ENCODE measurements at regions not wholly inside any gene's neighbourhood (a gene's known extent, or its start where the extent isn't known, plus 50 kb on each side); places are given as distances from the start of the nearest gene placed in this dataset.

DNA sequence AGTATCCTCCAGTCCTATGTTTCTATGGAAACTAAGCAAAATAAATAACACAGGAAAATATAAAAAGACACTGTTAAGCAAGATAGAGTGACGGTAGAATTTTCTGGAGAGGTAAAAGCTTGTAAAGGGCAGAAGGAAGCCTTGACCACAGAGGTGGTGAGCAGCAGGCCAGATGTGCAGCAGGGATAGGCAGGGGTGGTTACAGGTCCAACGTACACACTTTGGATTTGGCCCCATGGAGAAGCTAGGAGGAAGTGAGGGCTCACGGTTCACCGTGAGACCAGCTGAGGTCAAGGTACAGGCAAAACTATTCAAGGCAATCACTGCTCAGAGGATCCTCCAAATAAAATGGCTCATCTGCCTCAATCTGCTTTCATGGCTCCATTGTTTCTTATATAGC lies 242.8 kb downstream of the B3GLCT start:
- no peak for FAIRE-seq

DNA sequence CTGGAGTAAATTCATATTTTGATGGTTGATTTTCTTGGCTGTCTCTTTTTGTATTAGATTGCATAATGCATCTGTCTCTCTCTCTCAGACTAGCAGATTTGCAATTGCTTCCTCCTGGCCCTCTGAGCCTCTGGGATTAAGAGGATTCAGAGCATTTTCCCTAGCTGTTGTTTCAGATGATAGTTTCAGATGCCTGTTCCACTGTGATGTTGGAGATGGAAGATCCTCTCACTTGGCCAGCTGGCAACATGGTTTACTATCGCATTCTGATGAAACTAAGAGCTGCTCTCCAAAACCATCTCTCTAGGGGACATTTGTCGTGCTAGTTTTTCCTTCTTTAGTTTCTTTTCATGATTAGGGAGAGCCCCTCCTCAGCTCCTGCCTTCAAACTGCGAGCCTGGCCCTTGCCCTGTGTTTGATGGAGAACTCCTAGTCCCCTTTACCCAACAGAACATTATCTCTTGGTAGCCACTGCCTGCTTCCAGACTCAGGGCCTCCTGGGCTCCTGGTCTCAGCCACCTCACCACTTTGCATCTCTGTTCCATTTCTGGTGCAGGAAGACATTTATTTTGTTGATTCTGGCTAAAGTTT lies 244.6 kb downstream of the B3GLCT start:
- no peak for FAIRE-seq

GRCh38 chr13:31452525-31452924 lies 252.8 kb downstream of the B3GLCT start:
- FAIRE-seq: no peak

DNA sequence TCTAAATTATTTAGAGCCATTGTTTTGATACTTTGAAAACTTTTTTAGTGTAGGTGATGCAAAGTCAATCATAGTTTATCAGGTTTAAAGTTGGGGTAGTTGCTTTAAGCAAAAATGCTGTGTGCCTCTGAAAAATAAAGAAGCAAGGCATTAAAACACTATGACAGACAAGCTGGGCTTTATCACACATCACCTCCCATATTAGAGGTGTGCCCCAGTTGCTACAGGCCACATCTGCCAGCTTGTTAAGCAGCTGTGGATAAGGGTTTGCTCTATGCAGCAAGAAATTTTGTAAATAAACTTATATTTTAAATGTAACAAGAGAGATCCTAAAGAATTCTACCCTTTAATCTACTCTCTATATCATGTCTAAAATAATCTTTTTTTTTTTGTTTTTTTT lies 255.8 kb downstream of the B3GLCT start:
- no peak for FAIRE-seq

DNA sequence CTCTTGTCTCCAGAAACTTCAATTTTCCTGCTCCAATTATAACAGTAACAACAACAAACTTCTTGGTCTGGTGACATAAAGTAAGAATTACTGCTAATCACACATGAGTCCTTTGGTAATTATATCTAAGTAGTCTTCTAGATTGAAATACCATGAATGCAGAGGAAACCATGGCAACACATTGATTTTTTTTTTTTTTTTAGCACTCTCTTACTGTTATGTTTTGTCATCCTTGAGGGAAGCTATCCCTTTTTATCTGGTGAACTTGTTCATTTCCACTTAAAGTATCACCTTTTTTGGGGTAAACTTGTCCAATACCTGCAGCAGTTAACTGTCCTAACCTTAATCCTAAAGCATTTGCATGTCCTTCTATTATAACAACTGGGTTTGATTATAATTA lies 256.3 kb downstream of the B3GLCT start:
- FAIRE-seq: no peak

DNA sequence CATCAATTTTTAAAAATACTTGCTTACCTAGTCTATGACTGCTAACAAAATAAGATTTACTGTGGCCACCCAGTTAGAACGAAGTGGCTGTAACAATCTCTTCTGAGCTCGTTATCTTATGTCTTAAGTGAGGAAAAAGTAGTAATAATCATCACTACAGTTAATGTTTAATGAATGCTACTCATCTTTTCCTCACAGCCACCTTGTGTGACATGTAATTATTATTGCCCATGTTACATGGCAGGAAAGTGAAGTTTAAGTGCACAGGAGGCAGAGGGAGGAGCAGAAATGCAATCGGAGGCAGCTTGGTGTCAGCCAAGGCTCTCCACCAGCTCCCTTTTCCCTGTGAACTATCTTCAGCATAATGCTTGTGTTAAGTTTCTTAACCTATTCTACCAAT lies 260.3 kb downstream of the B3GLCT start:
- FAIRE-seq: no peak

DNA sequence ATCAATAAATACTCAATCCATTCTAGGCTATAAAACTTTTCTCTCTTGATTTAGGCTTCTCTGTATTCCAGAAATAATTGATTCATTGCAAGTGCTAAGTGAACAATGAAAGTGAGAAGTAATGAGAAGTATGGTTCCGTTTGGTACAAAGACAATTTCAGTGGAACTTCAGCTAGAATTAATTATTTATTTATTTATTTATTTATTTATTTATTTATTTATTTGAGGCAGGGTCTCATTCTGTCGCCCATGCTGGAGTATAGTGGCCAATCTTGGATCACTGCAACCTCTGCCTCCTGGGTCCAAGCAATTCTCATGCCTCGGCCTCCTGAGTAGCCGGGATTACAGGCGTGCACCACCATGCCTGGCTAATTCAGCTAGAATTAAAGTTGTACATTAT lies 262.1 kb downstream of the B3GLCT start:
- FAIRE-seq: no peak

DNA sequence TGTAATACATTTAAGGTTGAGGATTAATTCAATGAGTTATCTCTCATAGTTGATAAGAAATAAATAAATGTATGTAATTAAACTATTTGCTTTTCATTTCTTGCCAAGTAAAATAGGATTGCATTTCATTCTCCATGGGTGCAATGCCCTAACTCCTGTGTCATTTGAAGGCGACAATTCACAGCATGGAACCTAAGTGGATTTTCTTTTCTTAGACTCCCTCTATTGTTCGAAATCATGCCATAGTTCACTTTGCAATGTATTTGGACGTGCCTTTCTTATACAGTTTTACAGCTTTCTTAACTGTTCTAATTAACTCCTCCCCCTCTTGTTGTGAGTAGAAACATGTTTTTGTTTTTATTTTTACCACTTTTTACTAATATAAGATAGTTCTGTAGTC lies 263.0 kb downstream of the B3GLCT start:
- no peak for FAIRE-seq

DNA sequence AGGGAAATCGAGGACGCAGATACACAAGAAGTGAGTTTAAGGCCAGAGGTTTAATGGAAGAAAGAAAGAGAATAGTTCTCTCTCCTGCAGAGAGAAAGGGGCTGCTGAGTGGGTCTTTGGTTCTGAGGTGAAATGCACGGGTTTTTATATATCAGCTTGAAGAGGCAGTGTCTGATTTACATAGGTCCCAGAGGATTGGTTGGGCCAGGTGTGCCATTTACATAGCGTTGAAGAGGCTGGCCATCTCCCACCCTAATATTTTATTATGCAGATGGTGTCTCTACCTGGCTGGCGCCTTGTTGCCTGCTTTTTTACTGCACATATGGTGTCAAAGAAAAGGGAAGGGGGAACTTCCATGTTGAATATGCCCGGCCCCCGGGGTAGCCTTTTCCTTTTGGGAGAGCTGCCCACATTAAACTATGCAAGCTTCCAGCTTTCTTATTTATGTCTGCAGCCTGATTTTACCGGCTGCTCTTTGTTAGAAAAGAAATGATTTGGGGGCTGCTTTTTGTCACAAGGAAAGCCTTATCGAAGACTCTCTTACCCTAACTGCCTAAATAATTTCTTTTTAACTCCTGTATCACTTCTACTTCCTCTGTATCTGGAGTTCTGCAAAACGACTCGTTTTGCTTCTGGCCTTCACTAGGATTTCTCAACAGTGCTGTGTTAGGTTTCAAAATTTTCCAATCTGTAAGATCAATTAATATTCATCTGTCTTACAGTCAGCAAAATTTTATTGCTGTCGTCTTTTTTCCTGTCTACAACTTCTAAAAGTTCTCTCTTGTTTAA lies 268.5 kb downstream of the B3GLCT start:
- no peak for FAIRE-seq

DNA sequence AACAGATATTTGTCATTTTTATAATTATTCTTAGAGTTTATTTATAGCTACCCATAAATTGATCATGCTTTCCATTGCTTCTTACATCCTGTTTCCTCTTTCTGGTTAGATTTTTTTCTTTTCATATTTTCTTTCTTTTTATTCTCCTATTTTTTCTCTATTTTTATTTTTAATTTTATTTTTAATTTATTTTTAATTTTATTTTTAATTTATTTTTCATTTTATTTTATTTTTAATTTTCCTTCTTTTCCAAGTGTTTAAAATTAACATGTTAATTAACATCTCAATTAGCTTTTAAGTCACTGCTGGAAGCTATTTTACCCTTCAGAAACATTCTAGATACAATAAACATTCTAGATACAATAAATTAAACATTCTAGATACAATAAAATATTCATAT lies 269.6 kb downstream of the B3GLCT start:
- peak; percentile 67 for FAIRE-seq

DNA sequence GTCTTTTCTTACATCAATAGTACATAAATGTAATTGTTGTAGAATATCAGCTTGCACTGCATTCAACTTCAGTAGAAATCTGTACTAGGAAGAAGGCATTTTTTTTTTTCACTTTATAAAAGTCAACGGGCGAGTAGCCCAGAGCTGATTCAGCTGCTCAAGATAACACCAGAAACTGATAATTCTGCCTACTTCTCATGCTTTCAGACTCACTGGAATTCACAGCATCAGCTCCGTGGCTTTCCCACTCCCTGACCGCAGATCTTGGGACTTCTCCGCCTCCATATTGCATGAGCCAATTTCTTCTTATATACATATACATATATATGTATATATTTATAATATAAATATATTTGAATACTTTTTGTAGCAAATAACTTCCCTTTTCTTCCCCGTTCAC lies 263.1 kb upstream of the RXFP2 start:
- FAIRE-seq: no peak

DNA sequence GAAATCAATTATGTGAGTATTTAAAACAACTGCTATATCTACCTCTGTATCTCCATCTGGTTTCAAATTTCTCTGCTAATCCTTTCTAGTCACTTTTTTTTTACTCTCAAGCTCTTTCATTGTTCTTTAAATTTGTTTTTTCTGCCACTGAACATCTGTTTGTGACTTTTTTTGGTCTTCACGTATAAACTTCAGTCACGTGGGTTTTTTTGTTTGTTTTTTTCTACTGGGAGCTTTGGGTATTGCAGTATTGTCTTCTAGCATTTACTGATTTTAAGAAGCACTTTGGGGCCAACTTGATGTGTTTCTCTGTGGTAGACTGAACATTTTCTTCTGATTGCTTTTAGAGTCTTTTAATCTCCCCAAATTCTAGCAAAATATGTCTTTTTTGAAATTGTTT lies 262.6 kb upstream of the RXFP2 start:
- no peak for FAIRE-seq

GRCh38 chr13:31477961-31478360 lies 261.4 kb upstream of the RXFP2 start:
- FAIRE-seq: no peak

DNA sequence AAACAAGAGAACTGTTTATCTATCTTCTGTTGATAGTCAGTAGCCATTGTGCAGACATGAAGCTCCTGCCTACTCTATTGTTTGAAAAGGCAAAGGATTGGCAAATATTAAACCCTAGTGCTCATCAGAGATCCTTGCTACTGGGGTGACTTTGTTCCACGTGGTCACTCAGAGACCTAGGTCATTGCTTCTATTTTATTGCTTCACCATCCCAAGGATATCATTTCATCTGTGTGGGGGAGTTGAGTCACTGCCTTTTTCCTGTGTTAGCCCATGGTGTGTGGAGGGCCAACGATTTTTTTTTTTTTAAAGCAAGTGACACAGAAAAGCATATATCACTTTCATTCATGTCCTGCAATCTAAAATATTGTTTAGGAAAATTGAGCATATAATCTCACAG lies 254.1 kb upstream of the RXFP2 start:
- no peak for FAIRE-seq

GRCh38 chr13:31485651-31486051 lies 253.7 kb upstream of the RXFP2 start:
- FAIRE-seq: no peak

GRCh38 chr13:31495336-31495735 lies 244.0 kb upstream of the RXFP2 start:
- FAIRE-seq: no peak

GRCh38 chr13:31499274-31499673 lies 240.1 kb upstream of the RXFP2 start:
- no peak for FAIRE-seq

GRCh38 chr13:31503626-31504025 lies 235.7 kb upstream of the RXFP2 start:
- no peak for FAIRE-seq

GRCh38 chr13:31504918-31505317 lies 234.4 kb upstream of the RXFP2 start:
- FAIRE-seq: no peak

- no peak for FAIRE-seq
These were observed 227.0 kb upstream of the RXFP2 start for GRCh38 chr13:31512331-31512730.

- no peak for FAIRE-seq
These were observed 224.4 kb upstream of the RXFP2 start for GRCh38 chr13:31514932-31515331.

DNA sequence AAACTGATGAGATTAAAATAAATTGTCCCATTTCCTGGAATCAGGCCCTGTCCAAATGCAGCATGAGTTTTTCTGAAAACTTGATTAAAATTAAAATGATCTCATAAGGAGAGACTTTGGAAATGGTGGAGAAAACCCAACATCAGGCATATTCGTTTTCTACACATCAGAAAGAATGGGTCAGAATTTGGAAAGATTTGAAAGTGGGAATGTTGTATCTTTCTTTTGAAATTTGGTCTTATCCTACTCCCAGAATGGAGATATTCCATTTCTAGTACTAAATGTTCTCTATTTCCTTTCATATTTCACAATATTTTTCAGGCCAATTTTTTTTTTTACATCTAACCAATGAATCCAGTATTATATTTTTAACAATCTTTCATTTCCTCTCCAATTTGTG lies 223.9 kb upstream of the RXFP2 start:
- FAIRE-seq: no peak

- no peak for FAIRE-seq
These were observed 221.7 kb upstream of the RXFP2 start for GRCh38 chr13:31517599-31517998.

- no peak for FAIRE-seq
These were observed 220.7 kb upstream of the RXFP2 start for GRCh38 chr13:31518645-31519044.

GRCh38 chr13:31521435-31521834 lies 217.9 kb upstream of the RXFP2 start:
- FAIRE-seq: no peak

Measured in TTC549 (cell line).